NOMO-1 (cell line): ENCODE measurements at regions not wholly inside any gene's neighbourhood (a gene's known extent, or its start where the extent isn't known, plus 50 kb on each side); places are given as distances from the start of the nearest gene placed in this dataset.
A peak's percentile ranks its signal among the peaks of the same experiment; 100 is the strongest.

ENCODE experiments used
- DNase-seq, 2 experiments: peaks; one replicate each; lab custom pipeline; 2025; ENCODE audit not compliant: unreplicated experiment in 2 of 2; lab: John Stamatoyannopoulos, UW

DNA sequence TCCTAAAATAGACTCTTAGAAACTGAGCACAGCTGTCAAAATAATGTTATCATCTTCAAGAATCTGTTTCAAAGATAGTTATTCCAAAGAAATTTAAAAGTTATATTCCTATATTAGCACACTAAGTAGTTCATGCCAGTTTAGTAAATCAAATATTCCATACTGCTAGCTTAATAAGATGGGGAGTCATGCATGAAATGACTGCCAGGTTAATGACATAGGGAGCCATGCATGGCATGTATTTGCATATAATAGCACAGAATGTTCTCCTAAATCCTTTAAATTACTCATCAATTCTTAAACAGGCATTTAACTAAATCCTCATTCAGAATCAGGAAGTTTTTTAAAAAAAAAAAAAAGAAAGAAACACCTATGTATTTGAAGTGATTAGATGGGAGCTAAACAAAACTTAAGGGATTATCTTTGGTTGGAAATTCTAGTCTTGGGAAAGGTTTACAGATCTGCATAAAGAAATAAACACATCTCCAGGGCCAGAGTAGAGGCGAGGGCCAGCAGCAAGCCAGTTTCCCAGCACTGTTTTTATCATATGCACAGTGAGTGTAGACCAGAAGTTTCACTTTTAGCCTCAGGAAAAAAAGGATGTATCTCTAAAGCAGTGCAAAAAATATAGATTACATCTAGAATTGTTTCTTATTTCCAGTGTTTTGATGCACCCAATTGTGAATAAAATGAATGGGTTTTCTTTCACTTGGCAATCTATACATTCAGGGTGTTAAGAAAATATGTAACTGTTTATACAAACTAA is 366.4 kb upstream of the AGTR1 start:
- no peak for DNase-seq

- DNase-seq = no peak
Measured at GRCh38 chr3:148332509-148332908, 365.2 kb upstream of the AGTR1 start.

- no peak for DNase-seq
Measured at GRCh38 chr3:148333091-148333490, 364.6 kb upstream of the AGTR1 start.

- no peak for DNase-seq
Measured at GRCh38 chr3:148335612-148336011, 362.1 kb upstream of the AGTR1 start.

- no peak for DNase-seq
Measured at GRCh38 chr3:148343416-148343815, 354.3 kb upstream of the AGTR1 start.

GRCh38 chr3:148344521-148344920 is 353.2 kb upstream of the AGTR1 start:
- DNase-seq = no peak

GRCh38 chr3:148360051-148360450 is 337.7 kb upstream of the AGTR1 start:
- no peak for DNase-seq

- DNase-seq = no peak
Measured at GRCh38 chr3:148366743-148367410, 330.8 kb upstream of the AGTR1 start.

GRCh38 chr3:148367756-148368155 is 329.9 kb upstream of the AGTR1 start:
- no peak for DNase-seq

DNA sequence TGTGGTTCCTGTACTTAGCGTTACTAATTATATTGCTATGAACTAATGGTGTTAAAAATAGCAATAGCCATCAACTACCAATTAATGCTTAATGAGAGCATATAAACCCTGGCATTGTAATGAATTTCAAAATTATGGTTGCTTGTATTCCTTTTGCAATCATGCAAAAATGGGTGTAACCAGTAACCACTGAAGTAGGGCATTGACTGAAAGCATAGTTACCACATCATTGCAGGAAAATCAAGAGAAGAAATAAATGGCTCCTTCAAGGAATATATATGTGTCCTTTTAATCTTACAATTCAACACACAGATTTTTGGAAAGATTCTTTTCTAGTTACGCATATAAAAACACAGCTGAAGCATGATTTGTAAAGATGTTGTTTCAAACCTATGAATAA is 328.3 kb upstream of the AGTR1 start:
- no peak for DNase-seq

GRCh38 chr3:148372206-148372875 is 325.4 kb upstream of the AGTR1 start:
- no peak for DNase-seq

- DNase-seq = no peak
Measured at GRCh38 chr3:148373961-148374360, 323.7 kb upstream of the AGTR1 start.

- DNase-seq = peak; percentile 6 to 41
Measured at GRCh38 chr3:148379763-148380382, 317.8 kb upstream of the AGTR1 start.

GRCh38 chr3:148381051-148381450 is 316.7 kb upstream of the AGTR1 start:
- no peak for DNase-seq

DNA sequence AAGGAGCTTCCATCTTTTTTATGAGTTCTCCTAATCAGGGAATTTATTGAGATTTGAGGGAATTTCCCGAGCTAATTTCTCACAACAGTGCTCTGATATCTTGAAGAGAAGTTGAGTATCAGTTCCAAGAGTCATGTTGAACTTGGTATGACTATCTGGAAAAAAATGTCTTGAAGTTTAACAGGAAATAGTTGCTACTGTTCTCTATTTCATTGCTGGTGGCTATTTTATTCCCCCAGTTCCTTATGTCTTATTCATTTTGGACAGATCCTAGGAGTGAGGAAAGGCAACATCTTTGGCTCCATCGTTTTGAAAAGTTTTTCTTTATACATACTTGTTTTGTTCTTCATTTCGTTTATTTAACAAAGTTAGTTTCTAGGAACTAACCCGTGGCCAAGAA is 307.8 kb upstream of the AGTR1 start:
- no peak for DNase-seq

GRCh38 chr3:148395821-148396220 is 301.9 kb upstream of the AGTR1 start:
- no peak for DNase-seq

DNA sequence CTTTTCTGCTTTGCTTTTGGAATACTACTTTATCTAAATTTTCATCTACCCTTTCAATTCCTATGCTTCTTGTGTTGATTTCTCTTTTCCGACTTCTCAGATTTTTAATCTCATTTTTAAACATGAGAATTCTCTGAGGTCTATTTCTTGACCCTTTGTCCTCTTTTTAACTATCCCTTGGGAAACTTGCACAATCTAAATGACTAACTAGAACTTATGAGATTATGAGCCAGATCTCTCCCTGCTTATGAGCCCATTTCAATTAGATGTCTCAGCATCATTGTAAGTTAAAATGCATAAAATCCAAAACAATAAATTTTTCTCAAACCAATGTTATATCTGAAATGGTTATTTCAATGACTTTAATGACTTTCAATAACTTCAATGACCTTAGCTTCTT is 296.9 kb upstream of the AGTR1 start:
- no peak for DNase-seq

- DNase-seq = no peak
Measured at GRCh38 chr3:148408667-148409066, 289.0 kb upstream of the AGTR1 start.

GRCh38 chr3:148420242-148420641 is 277.5 kb upstream of the AGTR1 start:
- no peak for DNase-seq

GRCh38 chr3:148428862-148429605 is 268.7 kb upstream of the AGTR1 start:
- DNase-seq = no peak

DNA sequence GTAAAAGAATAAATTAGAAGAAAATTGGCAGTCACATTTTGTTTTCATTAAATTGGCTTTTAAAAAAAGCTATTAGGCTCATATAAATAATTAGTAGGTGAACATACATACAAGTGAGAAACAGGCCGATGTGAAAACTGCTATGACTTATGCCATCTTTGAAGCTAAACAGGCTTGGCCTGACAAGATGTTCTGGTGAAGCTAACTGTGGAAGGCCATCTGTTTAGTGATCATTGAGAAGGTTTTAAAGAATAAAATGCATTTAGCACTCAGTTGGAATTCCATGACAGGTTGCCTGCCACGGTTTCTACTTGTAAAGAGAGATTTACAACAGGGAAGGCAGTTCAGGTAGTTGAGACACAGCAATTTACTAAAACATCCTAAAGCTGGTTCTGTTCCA is 264.0 kb upstream of the AGTR1 start:
- no peak for DNase-seq
